NT2/D1 (cell line): ENCODE measurements at regions not wholly inside any gene's neighbourhood (a gene's known extent, or its start where the extent isn't known, plus 50 kb on each side); places are given as distances from the start of the nearest gene placed in this dataset.

Source experiments
- DNase-seq: peaks from one replicate; pipeline ENCODE4 v3.0.0-alpha.2; 2011; ENCODE audit warnings: low read depth, low spot score
- H3K27me3 ChIP-seq: 2 replicates; pipeline ENCODE4 v1.6.0; 2011; ENCODE audit warnings: mild to moderate bottlenecking; ENCODE audit not compliant: insufficient read length, insufficient read depth
- H3K36me3 ChIP-seq: 2 replicates; pipeline ENCODE4 v1.6.1; 2011; ENCODE audit warnings: mild to moderate bottlenecking, low read length, mixed read lengths; ENCODE audit not compliant: insufficient read depth, insufficient read length
- H3K4me1 ChIP-seq: 2 replicates; pipeline ENCODE4 v1.5.1; 2011; ENCODE audit not compliant: insufficient read depth, insufficient read length
- H3K4me3 ChIP-seq: 2 replicates; pipeline ENCODE4 v1.5.1; 2011; ENCODE audit warnings: low read depth; ENCODE audit not compliant: insufficient read length
- H3K9ac ChIP-seq: 2 replicates; pipeline ENCODE4 v1.6.0; 2011; ENCODE audit warnings: low read depth; ENCODE audit not compliant: insufficient read length
- H3K9me3 ChIP-seq: 2 replicates; pipeline ENCODE4 v1.5.1; 2011; ENCODE audit warnings: mild to moderate bottlenecking, low read length; ENCODE audit not compliant: insufficient read depth
- SUZ12 ChIP-seq: IDR thresholded peaks from 2 replicates; pipeline ENCODE4 v1.6.1; 2011; ENCODE audit not compliant: insufficient read length, insufficient read depth; ENCODE audit errors: extremely low read depth
- YY1 ChIP-seq: IDR thresholded peaks from 2 replicates; pipeline ENCODE4 v1.6.1; 2011; ENCODE audit not compliant: insufficient read length, insufficient read depth
- ZNF274 ChIP-seq: IDR thresholded peaks from 2 replicates; pipeline ENCODE4 v1.6.1; 2011; ENCODE audit warnings: mild to moderate bottlenecking, low read depth, low read length

GRCh38 chr6:11333132-11333849 lies 100.8 kb upstream of the NEDD9 start:
- H3K36me3 ChIP-seq, result no peaks in the 10 kb centered on the region
- H3K4me3 ChIP-seq, result no peak overlapping the region
- H3K9ac ChIP-seq, result no peak overlapping the region
- H3K4me1 ChIP-seq, result no peaks in the 10 kb centered on the region
- no peak for DNase-seq
- TF ChIP-seq YY1, result no peak
- no peak for TF ChIP-seq SUZ12
- TF ChIP-seq ZNF274, result no peak
- H3K27me3 ChIP-seq, result no peaks in the 10 kb centered on the region
- no peaks in the 10 kb centered on the region for H3K9me3 ChIP-seq

- DNase-seq, result no peak
- H3K9ac ChIP-seq, result no peak overlapping the region
- no peak overlapping the region for H3K4me3 ChIP-seq
- H3K36me3 ChIP-seq, result no peaks in the 10 kb centered on the region
- no peaks in the 10 kb centered on the region for H3K27me3 ChIP-seq
- no peak for TF ChIP-seq ZNF274
- TF ChIP-seq SUZ12, result no peak
- H3K4me1 ChIP-seq, result no peaks in the 10 kb centered on the region
- H3K9me3 ChIP-seq, result no peaks in the 10 kb centered on the region
Observed at GRCh38 chr6:11332463-11332862, 100.0 kb upstream of the NEDD9 start.

- TF ChIP-seq SUZ12 (no peak), YY1 (no peak), ZNF274 (no peak)
- no peak for DNase-seq
- H3K9ac ChIP-seq, result no peak overlapping the region
- no peaks in the 10 kb centered on the region for H3K36me3 ChIP-seq
- H3K9me3 ChIP-seq, result no peaks in the 10 kb centered on the region
- no peaks in the 10 kb centered on the region for H3K4me1 ChIP-seq
- H3K4me3 ChIP-seq, result no peak overlapping the region
- H3K27me3 ChIP-seq, result no peaks in the 10 kb centered on the region
Observed at GRCh38 chr6:11331111-11331510, 98.6 kb upstream of the NEDD9 start.

- no peaks in the 10 kb centered on the region for H3K27me3 ChIP-seq
- no peaks in the 10 kb centered on the region for H3K4me1 ChIP-seq
- DNase-seq, result no peak
- TF ChIP-seq SUZ12 (no peak), YY1 (no peak), ZNF274 (no peak)
- H3K4me3 ChIP-seq, result no peak overlapping the region
- H3K9me3 ChIP-seq, result no peaks in the 10 kb centered on the region
- H3K36me3 ChIP-seq, result no peaks in the 10 kb centered on the region
- no peak overlapping the region for H3K9ac ChIP-seq
Observed at GRCh38 chr6:11330413-11330760, 97.9 kb upstream of the NEDD9 start.

- Histone ChIP-seq H3K27me3 (no peaks in the 10 kb centered on the region), H3K4me1 (no peaks in the 10 kb centered on the region), H3K9ac (no peak overlapping the region), H3K9me3 (no peaks in the 10 kb centered on the region), H3K4me3 (no peak overlapping the region), H3K36me3 (no peaks in the 10 kb centered on the region)
- no peak for DNase-seq
- no peak for TF ChIP-seq YY1
- TF ChIP-seq ZNF274, result no peak
- no peak for TF ChIP-seq SUZ12
Observed at GRCh38 chr6:11329726-11330412, 97.4 kb upstream of the NEDD9 start.

- H3K4me3 ChIP-seq, result no peak overlapping the region
- H3K4me1 ChIP-seq, result peaks cover 2% of the 10 kb centered on the region
- DNase-seq, result no peak
- TF ChIP-seq YY1 (no peak), ZNF274 (no peak), SUZ12 (no peak)
- no peaks in the 10 kb centered on the region for H3K9me3 ChIP-seq
- no peaks in the 10 kb centered on the region for H3K27me3 ChIP-seq
- H3K36me3 ChIP-seq, result no peaks in the 10 kb centered on the region
- no peak overlapping the region for H3K9ac ChIP-seq
Observed at GRCh38 chr6:11328613-11329247, 96.3 kb upstream of the NEDD9 start.

GRCh38 chr6:11327961-11328360 lies 95.5 kb upstream of the NEDD9 start:
- DNase-seq, result no peak
- Histone ChIP-seq H3K4me1 (peaks cover 2% of the 10 kb centered on the region), H3K36me3 (no peaks in the 10 kb centered on the region), H3K4me3 (no peak overlapping the region), H3K9ac (no peak overlapping the region), H3K9me3 (no peaks in the 10 kb centered on the region), H3K27me3 (no peaks in the 10 kb centered on the region)
- TF ChIP-seq ZNF274 (no peak), SUZ12 (no peak)
